Neural progenitor cell (in vitro differentiated cells): ENCODE measurements at regions not wholly inside any gene's neighbourhood (a gene's known extent, or its start where the extent isn't known, plus 50 kb on each side); places are given as distances from the start of the nearest gene placed in this dataset.
A peak's percentile ranks its signal among the peaks of the same experiment; 100 is the strongest.

Experiments
- DNase-seq: peaks from one replicate; pipeline ENCODE4 v3.0.0-alpha.2; 2016; ENCODE audit warnings: low spot score
- H2AFZ ChIP-seq: fragments of 200-600 bp; sonication (generic); replicated peaks from 2 replicates; pipeline ENCODE4 v1.6.1; 2016; ENCODE audit warnings: antibody characterized with exemption
- H3F3A ChIP-seq: fragments of 200-600 bp; sonication (generic); 2 replicates; pipeline ENCODE4 v1.6.1; 2016; ENCODE audit warnings: antibody characterized with exemption, low read depth
- H3K27ac ChIP-seq: fragments of 200-600 bp; sonication (generic); 2 replicates; pipeline ENCODE4 v1.5.1; 2016; ENCODE audit warnings: mild to moderate bottlenecking
- H3K27me3 ChIP-seq: fragments of 200-600 bp; sonication (generic); 2 replicates; pipeline ENCODE4 v1.6.1; 2016; ENCODE audit warnings: mild to moderate bottlenecking, moderate library complexity
- H3K36me3 ChIP-seq: fragments of 200-600 bp; sonication (generic); 2 replicates; pipeline ENCODE4 v1.5.1; 2016
- H3K4me1 ChIP-seq: fragments of 200-600 bp; sonication (generic); 2 replicates; pipeline ENCODE4 v1.6.1; 2016; ENCODE audit warnings: mixed run types
- H3K4me2 ChIP-seq: fragments of 200-600 bp; sonication (generic); 2 replicates; pipeline ENCODE4 v1.6.1; 2016
- H3K4me3 ChIP-seq: fragments of 200-600 bp; sonication (generic); 2 replicates; pipeline ENCODE4 v1.5.1; 2016
- H3K79me2 ChIP-seq: fragments of 200-600 bp; sonication (generic); 2 replicates; pipeline ENCODE4 v1.6.1; 2016; ENCODE audit warnings: low read depth
- H3K9ac ChIP-seq: fragments of 200-600 bp; sonication (generic); 2 replicates; pipeline ENCODE4 v1.6.1; 2016
- H3K9me3 ChIP-seq: fragments of 200-600 bp; sonication (generic); 2 replicates; pipeline ENCODE4 v1.5.1; 2016; ENCODE audit warnings: low read depth
- H4K20me1 ChIP-seq: fragments of 200-600 bp; sonication (generic); 2 replicates; pipeline ENCODE4 v1.6.1; 2016; ENCODE audit warnings: low read depth
- H3K27ac Mint-ChIP-seq: 3 replicates; pipeline ENCODE4 v1.8.0; 2021; ENCODE audit warnings: mixed read lengths
- H3K27me3 Mint-ChIP-seq: 2 replicates; pipeline ENCODE4 v1.8.0; 2022; ENCODE audit warnings: low read depth, mild to moderate bottlenecking, inconsistent platforms, moderate library complexity, mixed read lengths; ENCODE audit not compliant: insufficient read depth
- H3K36me3 Mint-ChIP-seq: 3 replicates; pipeline ENCODE4 v1.8.0; 2021; ENCODE audit warnings: mixed read lengths
- H3K4me1 Mint-ChIP-seq: 3 replicates; pipeline ENCODE4 v1.8.0; 2021; ENCODE audit warnings: mixed read lengths
- H3K4me3 Mint-ChIP-seq: 3 replicates; pipeline ENCODE4 v1.8.0; 2021; ENCODE audit warnings: mild to moderate bottlenecking, moderate library complexity, mixed read lengths
- H3K9me3 Mint-ChIP-seq: 3 replicates; pipeline ENCODE4 v1.8.0; 2020; ENCODE audit warnings: mixed read lengths
- EZH2 ChIP-seq: fragments of 200-600 bp; sonication (generic); IDR thresholded peaks from 2 replicates; pipeline ENCODE4 v1.6.1; 2017; ENCODE audit warnings: antibody characterized with exemption, mild to moderate bottlenecking, moderate library complexity
- EZH2phosphoT487 ChIP-seq: fragments of 200-600 bp; sonication (generic); IDR thresholded peaks from 2 replicates; pipeline ENCODE4 v1.6.1; 2017; ENCODE audit warnings: antibody characterized with exemption
- TF ChIP-seq, protein P1 (sequence below): fragments of 200-600 bp; sonication (generic); IDR thresholded peaks from 2 replicates; pipeline ENCODE4 v1.5.1; 2017; ENCODE audit warnings: antibody characterized with exemption, mild to moderate bottlenecking

DNA sequence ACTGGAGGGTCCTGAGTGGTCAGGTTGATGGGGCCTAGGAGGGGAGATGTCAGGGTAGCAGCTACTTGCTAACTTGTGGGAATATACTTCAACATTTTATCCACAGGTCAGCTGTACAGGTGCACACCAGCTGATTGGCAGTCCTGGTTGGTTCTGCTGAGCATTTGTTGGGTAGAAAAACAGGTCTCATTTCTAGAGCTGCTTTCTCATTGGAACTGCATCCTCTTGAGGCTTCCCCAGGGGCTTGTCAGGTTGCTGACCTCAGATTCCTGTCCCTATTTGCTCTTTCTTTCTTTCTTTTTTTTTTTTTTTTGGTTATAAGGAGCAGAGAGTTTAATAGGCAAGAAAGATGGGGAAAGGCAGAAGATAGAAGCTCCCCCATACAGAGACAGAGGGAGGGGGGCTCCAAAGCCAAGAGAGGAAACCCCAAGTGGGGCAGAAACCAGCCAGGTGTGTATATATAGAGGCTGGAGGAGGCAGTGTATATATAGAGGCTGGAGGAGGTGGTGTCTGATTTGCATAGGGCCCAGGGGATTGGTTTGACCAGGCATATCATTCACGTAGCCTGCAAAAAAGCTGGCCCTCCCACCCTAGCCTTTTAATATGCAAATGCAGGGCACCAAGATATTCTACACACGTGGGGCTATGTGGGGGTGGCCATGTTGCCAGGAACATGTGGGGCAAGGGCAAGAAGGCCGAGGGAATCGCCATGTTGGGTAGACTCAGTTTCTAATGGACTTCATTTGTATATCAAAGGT, 57.3 kb upstream of the STUM start:
- Mint-ChIP-seq H3K36me3 (no peaks in the 10 kb centered on the region), H3K9me3 (no peaks in the 10 kb centered on the region), H3K4me3 (no peak overlapping the region), H3K27ac (no peak overlapping the region), H3K4me1 (peaks cover 11% of the 10 kb centered on the region), H3K27me3 (peaks cover 7% of the 10 kb centered on the region)
- Histone ChIP-seq H3K79me2 (no peaks in the 10 kb centered on the region), H3K9ac (no peak overlapping the region), H3K4me2 (no peak overlapping the region), H3K4me1 (no peaks in the 10 kb centered on the region), H4K20me1 (no peaks in the 10 kb centered on the region), H3K4me3 (no peak overlapping the region), H3F3A (no peaks in the 10 kb centered on the region), H3K9me3 (no peaks in the 10 kb centered on the region), H3K27me3 (no peaks in the 10 kb centered on the region), H3K36me3 (no peaks in the 10 kb centered on the region), H3K27ac (no peak overlapping the region), H2AFZ (no peak overlapping the region)
- no peak for DNase-seq
- TF ChIP-seq, protein P1, sequence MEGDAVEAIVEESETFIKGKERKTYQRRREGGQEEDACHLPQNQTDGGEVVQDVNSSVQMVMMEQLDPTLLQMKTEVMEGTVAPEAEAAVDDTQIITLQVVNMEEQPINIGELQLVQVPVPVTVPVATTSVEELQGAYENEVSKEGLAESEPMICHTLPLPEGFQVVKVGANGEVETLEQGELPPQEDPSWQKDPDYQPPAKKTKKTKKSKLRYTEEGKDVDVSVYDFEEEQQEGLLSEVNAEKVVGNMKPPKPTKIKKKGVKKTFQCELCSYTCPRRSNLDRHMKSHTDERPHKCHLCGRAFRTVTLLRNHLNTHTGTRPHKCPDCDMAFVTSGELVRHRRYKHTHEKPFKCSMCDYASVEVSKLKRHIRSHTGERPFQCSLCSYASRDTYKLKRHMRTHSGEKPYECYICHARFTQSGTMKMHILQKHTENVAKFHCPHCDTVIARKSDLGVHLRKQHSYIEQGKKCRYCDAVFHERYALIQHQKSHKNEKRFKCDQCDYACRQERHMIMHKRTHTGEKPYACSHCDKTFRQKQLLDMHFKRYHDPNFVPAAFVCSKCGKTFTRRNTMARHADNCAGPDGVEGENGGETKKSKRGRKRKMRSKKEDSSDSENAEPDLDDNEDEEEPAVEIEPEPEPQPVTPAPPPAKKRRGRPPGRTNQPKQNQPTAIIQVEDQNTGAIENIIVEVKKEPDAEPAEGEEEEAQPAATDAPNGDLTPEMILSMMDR: no peak
- no peak for TF ChIP-seq EZH2
- TF ChIP-seq EZH2phosphoT487: no peak

DNA sequence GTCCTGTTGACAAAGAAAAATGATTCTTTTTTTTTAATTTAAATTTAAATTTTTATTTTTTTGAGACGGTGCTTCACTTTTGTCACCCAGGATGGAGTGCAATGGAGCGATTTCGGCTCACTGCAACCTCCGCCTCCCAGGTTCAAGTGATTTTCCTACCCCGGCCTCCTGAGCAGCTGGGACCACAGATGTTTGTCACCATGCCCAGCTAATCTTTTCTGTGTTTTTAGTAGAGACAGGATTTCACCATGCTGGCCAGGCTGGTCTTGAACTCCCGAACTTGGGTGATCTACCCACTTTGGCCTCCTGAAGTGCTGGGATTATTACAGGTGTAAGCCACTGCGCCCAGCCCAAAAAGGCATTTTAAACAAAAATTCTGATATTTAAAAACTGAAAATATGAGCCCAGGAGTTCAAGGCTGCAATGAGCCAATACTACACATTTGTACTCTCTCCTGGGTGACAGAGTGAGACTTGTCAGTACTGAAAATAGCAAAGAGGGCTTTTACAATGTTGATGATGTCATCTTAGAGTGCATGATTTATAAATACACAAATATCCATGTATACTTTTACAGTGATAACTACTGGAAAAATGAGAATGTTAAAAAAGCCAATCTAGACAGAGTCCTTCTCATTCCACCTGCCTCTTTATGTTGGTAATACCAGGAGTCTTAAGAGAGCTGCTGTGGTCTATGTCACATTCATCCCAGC, 56.0 kb upstream of the STUM start:
- Histone ChIP-seq H3K9ac (no peak overlapping the region), H3K79me2 (no peaks in the 10 kb centered on the region), H3K4me3 (no peak overlapping the region), H3K36me3 (no peaks in the 10 kb centered on the region), H3K4me1 (no peaks in the 10 kb centered on the region), H3K4me2 (no peak overlapping the region), H3F3A (no peaks in the 10 kb centered on the region), H4K20me1 (no peaks in the 10 kb centered on the region), H3K27ac (no peak overlapping the region), H3K9me3 (no peaks in the 10 kb centered on the region), H3K27me3 (no peaks in the 10 kb centered on the region), H2AFZ (no peak overlapping the region)
- H3K4me3 Mint-ChIP-seq: no peak overlapping the region
- no peak for DNase-seq
- no peaks in the 10 kb centered on the region for H3K9me3 Mint-ChIP-seq
- TF ChIP-seq EZH2 (no peak), EZH2phosphoT487 (no peak)
- TF ChIP-seq, protein P1: no peak
- H3K36me3 Mint-ChIP-seq: no peaks in the 10 kb centered on the region
- peaks cover 10% of the 10 kb centered on the region for H3K27me3 Mint-ChIP-seq
- H3K4me1 Mint-ChIP-seq: peaks cover 20% of the 10 kb centered on the region
- H3K27ac Mint-ChIP-seq: no peak overlapping the region

DNA sequence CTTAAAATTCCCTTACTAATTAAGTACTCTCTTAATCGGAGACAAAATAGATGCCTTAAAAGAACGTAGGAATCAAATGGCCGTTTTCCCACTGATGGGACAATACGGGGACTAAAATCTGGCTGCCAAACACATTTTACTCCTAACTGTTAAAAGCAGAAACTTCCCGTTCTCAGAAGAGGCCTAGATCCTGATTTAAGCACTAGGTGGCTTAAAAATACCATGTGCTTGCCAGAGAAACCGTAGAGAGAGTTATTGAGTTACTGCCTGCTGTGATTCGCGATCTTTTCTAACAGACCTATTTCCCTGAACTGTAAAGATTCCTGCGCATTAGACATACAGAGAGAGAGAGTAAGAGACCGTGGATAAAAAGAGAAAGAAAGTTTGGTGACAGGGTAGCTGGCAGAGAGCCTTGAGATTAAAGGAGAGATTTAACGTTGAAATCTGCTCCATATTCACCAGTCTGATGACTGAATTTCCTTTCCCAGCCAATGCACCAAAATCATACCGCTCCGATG, 54.4 kb upstream of the STUM start:
- Histone ChIP-seq H3F3A (peaks cover 7% of the 10 kb centered on the region), H3K4me3 (no peak overlapping the region), H3K4me2 (no peak overlapping the region), H4K20me1 (no peaks in the 10 kb centered on the region), H3K36me3 (no peaks in the 10 kb centered on the region), H2AFZ (peak overlapping the region; percentile 5), H3K27me3 (no peaks in the 10 kb centered on the region), H3K79me2 (no peaks in the 10 kb centered on the region), H3K4me1 (peaks cover 10% of the 10 kb centered on the region), H3K9me3 (no peaks in the 10 kb centered on the region), H3K27ac (no peak overlapping the region), H3K9ac (no peak overlapping the region)
- peaks cover 20% of the 10 kb centered on the region for H3K4me1 Mint-ChIP-seq
- H3K9me3 Mint-ChIP-seq: no peaks in the 10 kb centered on the region
- H3K27me3 Mint-ChIP-seq: peaks cover 9% of the 10 kb centered on the region
- DNase-seq: no peak
- no peak overlapping the region for H3K4me3 Mint-ChIP-seq
- no peak for TF ChIP-seq EZH2phosphoT487
- TF ChIP-seq, protein P1: no peak
- no peak overlapping the region for H3K27ac Mint-ChIP-seq
- H3K36me3 Mint-ChIP-seq: no peaks in the 10 kb centered on the region
